ENCODE measurements at regions not wholly inside any gene's neighbourhood (a gene's known extent, or its start where the extent isn't known, plus 50 kb on each side); places are given as distances from the start of the nearest gene placed in this dataset.

DNA sequence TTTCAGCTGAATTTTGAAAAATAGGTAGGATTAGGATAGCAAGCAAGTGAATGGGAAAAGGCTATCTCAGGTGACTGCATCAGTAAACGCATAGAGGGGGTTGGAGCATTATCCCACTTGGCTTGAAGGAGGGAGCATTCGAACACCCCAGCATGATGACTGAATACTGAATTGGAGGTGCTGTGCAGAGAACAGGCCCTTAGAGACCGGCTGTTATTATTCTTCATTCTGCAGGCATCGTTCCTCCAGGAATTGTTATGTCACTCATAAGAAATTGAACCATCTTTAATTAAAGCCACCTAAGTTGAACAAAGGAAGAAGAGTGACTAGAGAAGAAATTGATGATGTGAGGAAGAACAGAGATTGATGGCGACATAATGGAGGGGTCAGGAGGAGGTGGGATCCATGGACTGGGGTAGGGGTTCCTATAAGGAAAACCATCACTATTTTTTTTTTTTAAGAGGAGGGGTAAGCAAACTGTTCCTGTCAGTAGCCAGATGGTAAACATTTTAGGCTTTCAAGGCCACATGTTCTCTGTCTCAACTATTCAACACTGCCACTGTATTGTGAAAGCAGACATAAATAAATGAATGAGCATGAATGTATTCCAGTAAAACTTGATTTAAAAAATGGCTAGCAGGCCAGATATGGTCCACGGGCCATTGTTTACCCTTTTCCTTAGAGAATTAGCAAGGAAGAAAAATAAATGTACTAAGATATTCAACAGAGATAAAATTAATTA, 264.7 kb upstream of the TAC1 start:
- no peak for DNase-seq (ENCODE audit: low spot score)

DNA sequence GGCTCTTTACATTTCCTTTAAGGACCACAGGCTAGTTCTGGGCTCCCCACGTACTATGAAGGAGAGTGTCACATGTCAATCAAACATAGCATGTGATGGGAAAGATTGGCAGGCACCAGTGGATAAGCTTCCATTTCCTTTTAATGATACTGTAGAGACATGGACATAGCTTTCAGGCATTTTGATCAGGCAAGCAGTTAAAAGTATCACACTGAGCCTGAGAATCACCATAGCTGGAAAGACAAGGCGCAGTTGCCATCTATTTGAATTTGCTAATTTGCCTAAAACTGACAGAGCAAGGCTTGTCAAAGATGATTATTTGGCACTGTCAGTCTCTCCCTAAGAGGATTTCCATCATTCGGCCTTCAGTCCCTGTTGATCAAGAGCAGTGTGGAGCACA, 263.4 kb upstream of the TAC1 start:
- no peak for DNase-seq (ENCODE audit: low spot score)

DNA sequence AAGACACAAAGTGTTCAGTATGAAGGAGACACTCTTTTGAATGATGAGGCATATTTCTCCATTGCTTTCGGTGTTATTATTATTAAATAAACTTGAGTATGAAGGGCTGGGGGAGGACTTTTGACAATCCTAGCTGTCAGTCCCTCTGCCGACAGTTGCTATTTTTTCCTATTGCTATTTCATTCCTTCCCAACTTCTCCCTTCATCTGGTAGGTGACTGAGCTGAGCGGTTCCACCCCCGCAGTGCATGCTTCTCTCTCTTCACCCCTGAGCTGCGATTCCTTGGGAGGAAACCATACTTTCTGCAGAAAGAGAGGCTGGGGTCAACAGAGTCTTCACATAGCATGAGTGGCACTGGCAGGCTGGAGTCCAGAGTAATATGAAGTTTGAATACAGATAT, 261.2 kb upstream of the TAC1 start:
- no peak for DNase-seq (ENCODE audit: low spot score)

DNA sequence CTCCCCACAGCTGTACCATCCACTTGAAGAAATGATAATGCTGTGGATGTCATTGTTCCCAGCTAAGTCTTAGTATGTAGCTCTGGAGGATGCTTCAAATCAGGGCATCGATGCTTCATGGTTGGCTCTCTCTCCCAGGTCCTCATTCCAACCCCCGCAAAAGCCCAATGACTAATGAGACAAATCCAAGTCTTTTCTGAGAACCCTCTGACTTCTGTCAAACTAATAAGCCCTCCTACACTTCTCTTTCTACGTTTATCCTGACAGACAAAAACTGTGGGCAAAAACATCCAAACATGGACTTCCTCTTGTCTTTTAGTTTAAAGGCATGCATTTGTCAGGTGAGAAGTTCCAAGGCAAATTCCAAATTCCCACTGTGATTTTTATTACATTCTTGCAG, 260.4 kb upstream of the TAC1 start:
- no peak for DNase-seq (ENCODE audit: low spot score)

DNA sequence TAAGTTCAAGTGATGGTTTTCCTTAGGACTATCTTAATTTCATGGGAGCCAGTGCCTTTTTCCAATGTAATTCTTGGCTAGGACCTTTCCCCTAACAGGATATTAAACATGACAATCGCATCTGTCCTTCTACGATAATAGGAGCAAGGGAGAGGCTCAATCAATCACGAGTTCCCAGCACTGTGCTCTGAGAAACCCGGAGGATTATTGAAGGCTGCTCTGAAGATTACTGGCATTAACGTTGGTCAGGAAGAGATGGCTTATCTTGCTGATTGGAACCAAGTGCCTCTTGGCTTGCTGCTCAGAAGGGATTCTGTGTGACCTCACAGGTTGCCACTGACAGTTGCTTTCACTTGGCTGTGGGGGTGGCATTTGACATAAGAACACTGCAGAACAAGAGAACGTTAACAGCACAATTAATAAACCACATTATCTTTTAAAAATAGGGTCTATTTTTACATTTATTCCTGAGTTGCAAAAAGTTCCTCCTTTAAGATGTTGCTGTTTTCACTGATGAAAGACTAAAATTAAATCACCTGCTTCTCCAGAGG, 252.1 kb upstream of the TAC1 start:
- DNase-seq (ENCODE audit: low spot score): no peak

DNA sequence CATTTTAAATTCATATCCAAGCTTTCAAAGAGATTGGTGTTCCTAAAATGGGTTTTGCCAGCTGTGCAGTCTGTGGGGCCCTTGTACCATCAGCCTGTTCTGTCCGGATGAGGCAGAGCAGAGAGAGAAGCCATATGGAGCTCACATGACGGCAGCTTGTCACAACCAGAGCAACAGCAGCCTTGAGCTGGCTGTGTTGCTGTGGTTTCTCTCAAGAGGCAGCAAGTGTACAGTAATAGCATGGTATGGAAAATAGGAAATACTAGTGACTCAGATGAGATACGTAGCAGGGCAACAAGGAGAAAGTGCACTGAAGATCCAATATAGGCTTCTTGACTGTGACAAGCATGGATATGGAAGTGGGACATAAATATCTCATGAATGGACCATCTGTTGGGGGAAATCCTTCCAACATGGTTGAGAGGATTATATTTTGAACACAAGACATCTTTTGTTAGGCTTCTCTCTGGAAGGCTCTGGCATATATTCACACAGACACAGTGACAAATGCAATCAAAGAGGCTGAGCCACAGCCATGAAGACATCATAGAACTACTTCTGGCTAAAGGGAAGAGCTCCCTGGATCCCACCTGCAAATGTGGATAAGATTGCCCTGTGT, 251.0 kb upstream of the TAC1 start:
- DNase-seq (ENCODE audit: low spot score): no peak

DNA sequence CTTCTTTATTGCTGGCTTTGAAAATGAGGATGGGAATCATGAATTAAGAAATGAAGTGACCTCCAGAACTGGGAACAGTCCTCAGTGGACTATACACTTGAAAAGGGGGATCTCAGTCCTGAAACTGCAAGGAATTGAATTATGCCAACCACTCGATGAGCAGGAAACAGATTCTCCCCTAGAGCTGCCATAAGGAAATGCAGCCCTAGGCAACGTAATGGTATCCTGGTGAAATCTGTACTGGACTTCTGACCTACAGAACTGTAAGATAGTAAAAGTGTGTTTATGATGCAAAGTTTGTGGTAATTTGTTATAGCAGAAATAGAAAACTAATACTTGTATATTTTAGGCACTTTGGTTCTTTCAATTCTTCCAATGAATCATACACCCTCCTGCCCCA, 236.4 kb upstream of the TAC1 start:
- DNase-seq (ENCODE audit: low spot score): no peak

DNA sequence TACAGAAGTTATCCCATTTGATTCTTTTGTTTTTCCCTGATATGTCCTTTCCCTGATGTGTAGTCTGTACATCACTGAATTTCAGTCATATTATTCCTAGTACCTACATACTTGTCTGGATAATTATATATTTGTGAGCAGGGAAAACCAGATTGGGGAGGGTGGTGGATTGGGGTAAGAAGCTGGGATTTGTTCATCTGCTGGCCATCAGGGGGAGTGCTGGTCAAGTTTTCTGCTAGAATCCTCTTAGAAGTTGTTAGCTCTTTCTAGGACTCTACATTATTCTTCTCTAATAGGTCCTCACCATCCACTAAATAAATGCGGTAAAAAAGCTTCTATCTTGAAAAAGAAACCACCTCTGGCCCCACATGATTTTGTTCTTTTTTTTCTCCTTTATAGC, 232.7 kb upstream of the TAC1 start:
- peak; percentile 43 for DNase-seq (ENCODE audit: low spot score)

DNA sequence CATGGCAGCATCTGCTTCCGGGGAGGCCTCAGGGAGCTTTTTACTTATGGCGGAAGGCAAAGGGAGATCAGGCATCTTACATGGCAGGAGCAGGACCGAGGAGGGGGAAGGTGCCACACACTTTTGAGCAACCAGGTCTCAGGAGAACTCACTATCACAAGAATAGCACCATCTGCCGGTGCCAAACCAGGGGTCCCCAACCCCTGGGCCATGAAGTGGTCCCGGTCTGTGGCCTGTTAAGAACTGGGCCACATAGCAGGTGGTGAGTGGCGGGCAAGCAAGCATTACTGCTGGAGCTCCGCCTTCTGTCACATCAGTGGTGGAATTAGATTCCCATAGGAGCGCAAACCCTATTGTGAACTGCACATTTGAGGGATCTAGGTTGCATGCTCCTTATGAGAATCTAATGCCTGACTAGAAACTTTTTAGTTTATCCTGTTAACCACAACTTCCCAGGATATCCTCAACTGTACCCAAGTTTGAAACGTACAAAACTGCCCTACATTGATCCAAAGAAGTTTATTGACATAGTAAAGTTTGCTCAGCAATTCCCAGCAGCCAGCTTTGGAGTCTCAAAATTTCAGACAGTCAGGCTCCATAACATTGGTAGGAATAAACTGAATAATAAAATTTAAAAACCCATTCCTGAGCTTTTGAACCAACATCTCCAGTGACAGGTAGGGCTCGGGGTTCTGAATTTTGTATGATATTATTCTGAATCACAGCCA, 228.4 kb upstream of the TAC1 start:
- no peak for DNase-seq (ENCODE audit: low spot score)

DNA sequence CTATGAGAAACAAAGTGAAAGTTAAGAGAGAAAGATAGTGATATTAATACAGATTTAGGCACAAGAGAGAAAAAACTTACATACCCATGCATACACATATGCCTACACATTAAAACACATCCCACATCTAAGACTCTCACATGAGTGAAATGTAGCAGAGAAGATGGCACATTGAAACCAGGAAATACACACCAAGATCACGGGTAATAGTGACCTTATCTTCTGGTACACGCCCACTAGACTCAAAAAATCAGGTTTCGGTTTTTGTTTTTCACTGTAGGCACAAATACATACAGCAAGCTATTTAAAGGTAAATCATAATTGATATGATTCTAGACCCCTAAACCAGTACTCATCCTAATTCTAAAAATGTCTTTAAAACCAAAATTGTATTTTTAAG, 225.2 kb upstream of the TAC1 start:
- no peak for DNase-seq (ENCODE audit: low spot score)

DNA sequence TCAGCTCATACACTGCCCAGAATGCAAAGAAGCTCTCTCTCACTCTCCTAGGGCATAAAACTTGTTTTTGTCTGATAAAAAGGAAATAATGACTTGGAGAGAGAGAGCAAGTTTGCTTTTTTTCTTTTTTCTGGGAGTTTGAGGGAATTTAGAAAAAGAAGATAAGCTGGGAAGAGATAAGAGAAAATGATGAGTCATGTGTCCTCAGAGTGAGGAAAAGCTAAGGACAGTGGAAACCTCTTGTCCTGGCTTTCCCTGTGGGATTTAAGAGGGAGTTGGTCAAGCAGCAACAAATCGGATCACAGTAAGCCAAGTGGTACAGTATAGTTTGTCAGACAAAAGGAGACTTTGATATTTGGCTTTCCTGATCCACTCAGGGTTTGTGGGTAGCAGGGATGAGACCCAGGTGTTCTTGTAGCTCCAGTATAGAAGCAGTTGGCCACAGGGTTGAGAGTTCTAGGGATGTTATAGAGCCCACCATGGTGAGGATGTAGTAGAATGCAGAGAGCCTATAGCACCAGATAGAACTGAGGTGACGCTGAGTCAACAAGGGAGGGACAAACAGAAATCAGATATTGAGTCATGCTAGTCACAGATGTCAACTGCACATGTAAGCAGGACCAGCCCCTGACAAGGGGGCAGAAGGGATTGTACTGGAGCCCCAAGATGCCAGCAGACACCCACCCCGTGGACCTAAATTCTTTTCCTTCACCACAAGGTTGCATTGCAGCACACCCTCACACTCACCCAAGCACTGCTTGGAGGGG, 219.3 kb upstream of the TAC1 start:
- DNase-seq (ENCODE audit: low spot score): no peak

DNA sequence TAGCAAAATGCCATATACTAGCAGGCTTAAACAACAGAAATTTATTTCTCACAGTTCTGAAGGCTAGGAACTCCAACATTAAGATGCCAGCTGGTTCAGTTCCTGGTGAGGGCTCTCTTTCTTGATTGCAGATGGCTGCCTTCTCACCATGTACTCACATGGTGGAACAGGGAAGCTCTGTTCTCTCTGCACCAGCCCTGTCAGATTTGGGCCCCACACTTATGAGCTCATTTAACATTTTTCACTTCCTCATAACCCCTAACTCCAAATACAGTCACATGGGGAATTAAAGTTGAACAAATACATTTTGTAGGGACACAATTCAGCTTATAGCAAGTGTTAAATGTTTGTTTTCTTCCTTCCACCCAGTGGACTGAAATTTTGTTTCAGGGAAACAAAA, 218.6 kb upstream of the TAC1 start:
- DNase-seq (ENCODE audit: low spot score): no peak

DNA sequence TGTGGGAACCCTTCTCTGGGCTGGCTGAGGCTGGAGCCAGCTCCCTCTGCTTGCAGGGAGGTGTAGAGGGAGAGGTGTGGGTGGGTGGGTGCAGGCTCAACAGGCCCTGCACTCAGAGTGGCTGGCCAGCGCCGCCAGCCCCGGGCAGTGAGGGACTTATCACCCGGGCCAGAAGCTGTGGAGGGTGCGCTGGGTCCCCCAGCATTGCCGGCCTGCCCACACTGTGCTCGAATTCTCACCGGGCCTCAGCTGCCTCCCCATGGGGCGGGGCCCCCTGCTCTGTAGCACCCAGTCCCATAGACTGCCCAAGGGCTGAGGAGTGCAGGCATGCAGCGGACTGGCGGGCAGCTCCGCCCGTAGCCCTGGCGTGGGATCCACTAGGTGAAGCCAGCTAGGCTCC, 190.7 kb upstream of the TAC1 start:
- no peak for DNase-seq (ENCODE audit: low spot score)

DNA sequence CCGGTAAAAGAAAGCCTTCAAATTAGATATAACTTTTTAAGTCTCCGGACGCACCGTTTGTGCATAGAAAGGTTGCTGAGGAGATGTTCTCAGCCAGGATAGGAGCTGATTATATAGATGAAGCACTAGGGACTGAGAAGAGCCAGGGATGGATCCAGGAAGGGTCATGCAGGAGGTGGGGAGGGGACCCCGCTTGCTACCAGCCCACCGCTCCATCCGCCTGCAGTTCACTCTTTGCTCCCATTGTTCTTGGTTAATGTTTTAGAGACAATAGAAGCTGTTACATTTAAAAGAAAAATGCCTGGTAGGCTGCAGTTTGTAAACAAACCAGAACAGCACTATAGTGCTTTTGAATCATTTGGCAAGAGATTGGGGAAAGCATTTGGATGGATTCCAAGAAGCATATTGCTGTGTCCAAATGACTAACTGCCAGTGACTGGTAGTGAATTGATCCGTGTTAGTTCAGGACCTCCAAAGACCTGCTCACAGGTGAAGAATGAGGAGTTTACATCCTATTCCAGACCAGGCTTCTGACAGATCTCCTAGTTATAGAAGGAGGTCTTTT, 175.9 kb upstream of the TAC1 start:
- no peak for DNase-seq (ENCODE audit: low spot score)

DNA sequence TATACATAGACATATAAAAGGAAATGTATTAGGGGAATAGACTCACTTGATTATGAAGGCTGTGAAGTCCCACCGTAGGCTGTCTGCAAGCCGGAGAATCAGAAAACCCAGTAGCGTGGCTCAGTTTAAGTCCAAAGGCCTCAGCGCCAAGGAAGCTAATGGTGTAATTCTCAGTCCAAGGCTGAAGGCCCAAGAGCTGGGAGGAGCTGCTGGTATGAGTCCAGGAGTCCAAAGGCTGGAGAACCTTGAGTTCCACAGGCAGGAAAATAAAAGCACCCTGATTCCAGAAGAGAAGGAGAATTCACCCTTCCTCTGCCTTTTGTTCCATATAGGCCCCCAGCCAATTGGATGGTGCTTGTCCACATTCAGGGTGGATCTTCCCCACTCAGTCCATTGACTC, 166.2 kb upstream of the TAC1 start:
- DNase-seq (ENCODE audit: low spot score): no peak

DNA sequence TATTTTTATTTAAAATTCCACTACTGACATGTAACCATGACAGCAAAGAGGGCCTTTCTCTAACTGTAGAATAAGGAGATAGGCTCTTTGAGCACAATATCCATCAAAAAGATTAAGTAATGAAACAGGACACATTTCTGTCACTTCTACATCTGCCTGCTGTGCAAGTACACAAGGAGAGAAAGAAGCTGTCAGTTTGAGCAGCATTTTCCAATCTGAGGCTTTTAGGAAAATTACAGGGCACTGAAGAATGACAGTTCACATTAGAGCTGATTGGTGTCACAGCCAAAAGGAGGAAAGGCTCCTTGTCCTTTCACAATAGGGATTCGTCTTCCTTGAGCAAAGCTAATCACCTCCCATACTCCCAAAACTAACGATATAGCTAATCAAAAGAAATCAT, 158.8 kb upstream of the TAC1 start:
- no peak for DNase-seq (ENCODE audit: low spot score)

DNA sequence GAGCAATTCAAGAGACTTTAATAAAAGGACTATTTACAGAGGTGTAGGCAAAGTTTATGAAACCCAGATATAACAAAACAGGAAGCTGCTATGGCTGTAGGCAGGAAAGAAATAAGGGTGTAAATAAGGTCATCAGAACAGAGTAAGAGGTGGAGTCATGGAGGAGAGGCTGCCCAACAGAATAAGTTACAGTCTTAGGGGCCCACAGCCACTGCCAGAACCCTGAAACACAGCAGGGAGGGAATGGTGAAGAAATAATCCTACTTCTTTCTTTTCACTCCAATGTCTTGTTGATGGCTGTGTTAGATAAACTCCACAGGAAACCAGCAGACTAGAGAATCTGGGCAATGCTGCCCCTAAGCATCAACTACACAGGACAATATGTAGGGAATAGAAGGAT, 155.8 kb upstream of the TAC1 start:
- DNase-seq (ENCODE audit: low spot score): no peak

DNA sequence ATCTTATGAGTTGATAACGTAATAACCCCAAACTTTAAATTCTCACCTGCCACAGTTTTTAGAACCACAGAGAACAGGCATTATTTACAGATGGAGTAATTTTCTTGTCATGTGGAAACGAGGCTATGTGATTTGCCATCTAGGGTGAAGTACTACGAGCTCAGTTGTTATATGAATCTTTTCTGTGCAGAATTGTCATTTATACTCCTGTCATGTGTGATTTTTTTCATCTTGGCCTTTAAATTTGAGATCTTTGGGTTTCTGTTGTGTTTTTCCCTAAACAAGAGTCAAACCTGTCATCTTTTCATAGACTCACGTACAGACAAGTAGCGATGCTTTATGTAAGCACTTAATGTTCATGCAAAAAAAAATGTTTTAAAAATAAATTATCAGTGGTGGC, 153.7 kb upstream of the TAC1 start:
- DNase-seq (ENCODE audit: low spot score): no peak

DNA sequence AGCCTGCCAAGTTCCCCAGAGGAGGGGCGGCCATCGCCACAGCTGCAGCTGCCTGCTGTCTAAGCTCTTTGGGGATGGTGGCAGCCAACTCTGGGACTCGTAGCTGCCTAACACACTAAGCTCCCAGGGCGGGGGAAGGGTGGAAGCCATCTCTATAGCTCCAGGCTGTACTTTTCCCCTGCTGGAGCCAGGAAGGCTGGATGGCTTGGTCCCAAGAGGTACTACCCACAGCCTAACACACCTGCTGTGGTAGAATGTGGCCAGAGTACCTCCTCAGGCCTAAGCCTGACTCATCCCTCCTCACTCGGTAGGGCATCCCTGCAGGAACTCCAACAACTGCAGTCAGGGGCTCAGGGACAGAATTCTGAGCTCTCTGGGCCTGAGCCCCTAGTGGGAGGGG, 151.7 kb upstream of the TAC1 start:
- no peak for DNase-seq (ENCODE audit: low spot score)

DNA sequence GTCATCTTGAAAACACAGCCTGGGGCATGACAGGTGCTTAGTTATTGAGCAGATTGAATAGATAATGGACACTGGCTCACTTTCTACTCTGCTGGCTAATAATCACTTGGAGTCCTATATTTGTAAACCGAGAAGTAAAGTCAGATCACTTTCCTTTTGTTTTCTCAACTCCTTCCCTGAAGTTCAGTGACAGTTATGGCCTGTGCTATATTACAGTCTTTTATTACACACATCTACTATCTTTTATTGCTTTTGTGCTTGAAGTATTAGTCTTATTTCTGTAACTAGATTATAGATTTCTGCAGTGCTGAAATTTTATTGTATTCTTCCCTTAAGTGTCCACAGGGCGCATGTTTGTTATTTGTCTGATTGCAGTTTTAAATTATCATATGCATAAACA, 136.4 kb upstream of the TAC1 start:
- DNase-seq (ENCODE audit: low spot score): no peak

DNA sequence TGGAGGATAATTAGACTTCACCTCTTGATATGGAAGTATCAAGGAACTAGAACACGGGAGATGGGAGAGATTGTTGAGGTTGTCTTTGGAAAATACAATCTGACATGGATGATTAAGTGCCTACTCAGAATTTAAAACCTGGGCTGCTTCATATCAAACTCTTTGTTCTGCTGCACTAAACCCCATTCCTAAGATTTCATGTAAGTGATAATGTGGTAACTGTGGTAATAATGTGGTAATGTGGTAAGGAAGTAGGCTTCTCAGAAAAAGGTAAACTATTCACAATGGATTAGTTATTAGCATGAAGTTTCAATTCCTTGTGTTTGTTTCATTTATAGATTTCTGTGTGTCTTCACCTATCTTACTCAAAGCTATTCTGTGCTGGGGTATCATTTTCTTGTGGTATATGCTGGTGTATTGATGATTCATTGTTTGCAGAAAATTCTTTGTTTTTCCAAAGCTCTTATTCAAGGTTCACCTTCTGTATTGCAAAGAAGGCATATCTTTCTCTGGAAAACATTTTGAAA, 129.9 kb upstream of the TAC1 start:
- DNase-seq (ENCODE audit: low spot score): no peak

DNA sequence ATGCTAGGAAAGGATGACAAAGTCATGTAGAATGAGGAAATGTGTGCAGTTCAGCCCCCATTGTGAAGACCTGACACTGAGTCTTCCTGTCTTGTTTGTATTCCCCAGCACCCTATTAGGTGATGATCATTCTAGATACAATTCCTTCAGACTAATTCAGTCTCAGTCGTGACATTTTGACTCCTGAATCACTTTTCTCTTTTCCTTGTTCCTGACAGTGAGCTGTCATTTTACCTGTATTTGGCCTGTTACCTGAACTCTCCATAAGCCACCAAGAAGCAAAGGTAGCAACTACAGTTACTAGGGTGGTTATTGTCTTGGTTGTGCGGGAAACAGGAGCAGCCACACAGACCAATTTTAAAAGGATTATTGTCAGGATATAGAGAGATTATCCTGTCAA, 111.4 kb upstream of the TAC1 start:
- no peak for DNase-seq (ENCODE audit: low spot score)
